C4-2B (cell line): ENCODE measurements at regions not wholly inside any gene's neighbourhood (a gene's known extent, or its start where the extent isn't known, plus 50 kb on each side); places are given as distances from the start of the nearest gene placed in this dataset.
"Not testable (repeated sequence)": the region's sequence is repeated elsewhere in the genome, so short reads cannot be mapped to it uniquely, and the experiment has no call there.

Source experiments
- CTCF ChIP-seq: fragments of 450-650 bp; conservative IDR thresholded peaks from 2 replicates; pipeline ENCODE4 v1.5.1; 2017; ENCODE audit warnings: mild to moderate bottlenecking
- ZFX ChIP-seq: fragments of 450-650 bp; IDR thresholded peaks from 2 replicates; pipeline ENCODE4 v1.6.1; 2017

DNA sequence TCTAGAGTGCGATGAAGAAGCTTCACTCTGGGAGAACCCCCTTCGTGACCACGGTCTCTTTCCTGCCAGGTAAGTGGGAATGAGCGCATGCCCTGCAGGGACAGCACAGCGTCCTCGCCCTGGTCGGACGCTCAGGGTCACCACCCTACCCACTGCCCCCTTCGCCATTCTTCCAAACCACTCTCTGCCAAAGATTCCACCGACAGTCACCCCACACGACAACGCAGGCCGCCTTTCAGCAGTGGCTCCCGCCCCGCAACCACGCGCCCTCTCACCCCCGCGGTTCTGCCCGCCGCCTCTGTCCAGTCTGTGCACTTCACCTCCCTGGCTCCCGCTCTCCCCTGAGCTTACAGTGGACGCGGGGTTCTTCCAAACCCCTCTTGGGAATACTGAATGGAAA lies 82.3 kb upstream of the FCGR1A start:
- TF ChIP-seq CTCF, ZFX: not testable (repeated sequence)
